NCI-H146 treated with DMSO at 0.1 percent for 48 hours (cell line): ENCODE measurements at regions not wholly inside any gene's neighbourhood (a gene's known extent, or its start where the extent isn't known, plus 50 kb on each side); places are given as distances from the start of the nearest gene placed in this dataset.
A peak's percentile ranks its signal among the peaks of the same experiment; 100 is the strongest.
"Not testable (repeated sequence)": the region's sequence is repeated elsewhere in the genome, so short reads cannot be mapped to it uniquely, and the experiment has no call there.

ENCODE experiments used
- DNase-seq: peaks from one replicate; lab custom pipeline; 2025; ENCODE audit not compliant: unreplicated experiment; lab: John Stamatoyannopoulos, UW

DNA sequence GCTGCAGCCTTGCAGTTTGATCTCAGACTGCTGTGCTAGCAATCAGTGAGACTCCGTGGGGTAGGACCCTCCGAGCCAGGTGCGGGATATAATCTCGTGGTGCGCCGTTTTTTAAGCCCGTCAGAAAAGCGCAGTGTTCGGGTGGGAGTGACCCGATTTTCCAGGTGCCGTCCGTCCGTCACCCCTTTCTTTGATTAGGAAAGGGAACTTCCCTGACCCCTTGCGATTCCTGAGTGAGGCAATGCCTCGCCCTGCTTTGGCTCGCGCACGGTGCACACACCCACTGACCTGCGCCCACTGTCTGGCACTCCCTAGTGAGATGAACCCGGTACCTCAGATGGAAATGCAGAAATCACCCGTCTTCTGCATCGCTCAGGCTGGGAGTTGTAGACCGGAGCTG, 203.2 kb downstream of the SNCAIP start:
- not testable (repeated sequence) for DNase-seq

DNA sequence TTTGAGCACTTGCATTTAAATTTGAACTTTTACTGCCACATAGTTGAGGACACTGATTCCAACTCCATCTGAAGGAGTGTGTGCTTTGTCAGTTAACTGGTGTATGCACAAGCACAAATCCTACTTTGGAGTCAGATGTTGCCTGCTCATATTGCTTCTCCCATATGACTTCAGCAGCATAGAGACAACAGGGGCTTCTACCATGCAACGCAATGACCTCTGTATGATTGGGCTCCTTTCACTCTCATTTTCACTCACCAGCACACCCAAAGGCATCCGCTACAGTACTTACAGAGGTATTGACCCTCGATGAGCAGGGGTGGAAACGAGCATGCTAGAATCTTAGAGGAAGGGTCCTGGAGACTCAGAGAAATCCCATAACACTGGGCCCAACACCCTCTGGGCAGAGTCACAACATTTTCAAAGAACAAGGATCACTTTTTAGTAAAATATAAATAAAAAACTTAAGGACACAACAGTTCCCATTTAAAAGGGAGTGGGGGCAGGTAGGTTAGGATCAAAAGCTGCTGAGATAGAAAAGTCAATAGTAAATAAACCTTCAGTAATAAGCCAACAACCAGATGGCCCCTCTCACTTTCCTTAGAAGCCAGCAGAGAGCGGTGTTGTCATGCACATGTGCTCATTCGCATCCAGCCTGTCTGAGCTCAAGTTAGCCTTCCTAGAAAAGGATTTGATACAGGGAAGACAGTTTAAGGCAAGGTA, 203.8 kb downstream of the SNCAIP start:
- DNase-seq: peak; percentile 35

- DNase-seq: no peak
Observed at GRCh38 chr5:122516432-122516743, 204.4 kb downstream of the SNCAIP start.

DNA sequence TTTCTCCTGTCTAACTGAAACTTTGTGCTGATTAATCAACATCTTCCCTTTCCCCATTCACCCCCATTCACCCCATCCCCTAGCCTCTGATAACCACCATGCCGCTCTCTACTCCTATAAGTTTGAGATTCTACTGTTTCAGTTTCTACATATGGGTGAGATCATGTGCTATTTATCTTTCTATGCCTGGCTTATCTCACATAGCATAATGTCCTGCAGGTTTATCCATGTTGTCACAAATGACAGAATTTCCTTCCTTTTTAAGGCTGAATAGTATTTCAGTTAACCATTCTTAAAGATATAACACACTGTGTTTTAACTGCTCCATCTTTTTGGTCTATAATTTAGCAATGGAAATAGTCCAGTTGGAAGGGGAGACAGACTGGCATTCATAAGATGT, 205.1 kb downstream of the SNCAIP start:
- no peak for DNase-seq

GRCh38 chr5:122523776-122524175, 211.7 kb downstream of the SNCAIP start:
- DNase-seq: no peak

DNA sequence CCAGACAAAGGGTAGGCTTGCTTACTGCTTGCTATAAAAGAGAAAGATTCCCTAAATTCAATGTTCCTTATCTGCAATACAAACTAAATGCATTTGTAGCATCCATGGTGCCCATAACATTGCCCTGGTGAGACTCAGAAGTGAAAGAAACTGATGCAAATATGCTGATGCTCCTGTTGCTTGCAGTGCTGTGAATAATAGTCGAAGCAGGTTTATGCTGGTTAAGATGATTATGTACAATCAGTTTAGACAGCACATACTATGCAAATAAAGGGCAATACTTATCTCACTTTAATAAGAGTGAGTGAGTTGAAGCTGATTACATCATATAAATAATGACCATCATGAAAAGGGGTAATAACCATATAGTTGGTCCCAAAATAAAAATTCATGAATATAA, 215.5 kb downstream of the SNCAIP start:
- DNase-seq: no peak

DNA sequence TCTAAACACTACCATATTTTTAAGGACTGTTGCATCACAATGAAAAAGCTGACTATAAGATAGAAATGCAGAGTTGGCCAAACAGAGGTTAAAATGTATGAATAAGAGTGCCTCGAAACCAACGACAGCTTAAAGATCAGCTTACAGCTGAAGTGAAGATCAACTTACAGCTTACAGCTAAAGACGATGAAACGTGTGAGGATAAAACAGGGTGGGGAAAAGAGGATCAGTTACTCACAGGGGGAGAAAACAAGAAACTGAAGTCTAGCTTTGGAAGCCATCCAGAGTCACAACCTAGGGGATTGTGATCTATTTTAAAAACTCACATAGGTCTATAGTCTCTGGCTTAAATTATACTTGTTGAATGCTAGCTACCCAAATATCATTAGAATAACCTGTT, 220.0 kb downstream of the SNCAIP start:
- no peak for DNase-seq

- no peak for DNase-seq
Observed at GRCh38 chr5:122533825-122534224, 221.8 kb downstream of the SNCAIP start.

DNA sequence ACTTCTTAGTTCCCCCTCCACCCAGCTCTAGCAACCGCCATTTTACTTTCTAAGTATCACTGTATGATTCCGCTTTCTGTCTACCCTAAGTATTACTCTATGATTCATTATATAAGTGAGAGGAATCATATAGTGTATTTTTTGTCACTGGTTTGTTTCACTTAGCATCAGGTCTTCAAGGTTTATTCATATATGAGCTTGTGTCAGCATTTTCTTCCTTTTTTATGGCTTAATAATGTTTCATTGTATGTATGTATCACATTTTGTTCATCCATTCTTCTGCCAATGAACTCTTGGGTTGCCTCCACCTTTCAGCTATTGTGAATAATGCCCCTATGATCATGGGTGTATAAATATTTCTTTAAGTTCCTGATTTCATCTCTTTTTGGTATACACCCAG, 222.8 kb downstream of the SNCAIP start:
- DNase-seq: no peak

- DNase-seq: no peak
Observed at GRCh38 chr5:122541388-122541787, 229.4 kb downstream of the SNCAIP start.

- DNase-seq: no peak
Observed at GRCh38 chr5:122545986-122546385, 228.9 kb upstream of the SNX2 start.

- DNase-seq: no peak
Observed at GRCh38 chr5:122547219-122547618, 227.7 kb upstream of the SNX2 start.

DNA sequence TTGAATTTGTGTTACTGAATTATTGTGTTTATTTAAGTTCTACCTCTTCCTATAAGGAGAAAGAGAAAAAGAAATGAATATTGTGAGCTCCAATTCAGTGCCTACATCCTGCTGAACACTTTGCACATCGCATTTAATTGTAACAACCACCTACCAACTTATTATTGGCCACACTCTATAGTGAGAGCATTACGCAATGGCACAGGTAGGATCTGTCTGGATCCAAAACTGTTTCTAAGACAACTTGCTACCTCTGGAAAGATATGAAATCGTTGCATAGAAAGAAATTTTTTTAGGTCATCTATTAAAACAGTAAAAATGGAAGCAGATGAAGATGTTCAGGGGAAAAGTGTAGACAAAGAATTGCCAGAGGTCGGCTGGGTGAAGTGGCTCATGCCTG, 227.2 kb upstream of the SNX2 start:
- no peak for DNase-seq

DNA sequence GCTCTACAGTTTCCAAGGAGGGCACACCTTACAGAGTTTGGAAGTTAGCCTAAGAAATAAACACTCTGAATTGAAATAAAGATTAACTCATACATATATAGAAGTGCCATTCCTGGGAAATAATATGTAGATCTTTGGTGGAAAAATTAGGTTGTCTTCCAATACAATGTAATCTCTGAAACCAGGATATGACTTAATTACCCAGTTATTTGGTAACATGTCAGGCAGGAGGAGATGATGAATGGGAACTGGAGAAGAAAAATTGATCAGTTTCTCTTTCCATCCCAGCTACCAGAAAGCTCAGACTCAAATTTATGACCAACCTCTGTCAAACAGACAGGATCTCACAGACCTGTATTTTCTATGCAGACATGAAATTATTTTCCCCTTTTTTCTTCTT, 215.2 kb upstream of the SNX2 start:
- no peak for DNase-seq

- DNase-seq: no peak
Observed at GRCh38 chr5:122561209-122561608, 213.7 kb upstream of the SNX2 start.

DNA sequence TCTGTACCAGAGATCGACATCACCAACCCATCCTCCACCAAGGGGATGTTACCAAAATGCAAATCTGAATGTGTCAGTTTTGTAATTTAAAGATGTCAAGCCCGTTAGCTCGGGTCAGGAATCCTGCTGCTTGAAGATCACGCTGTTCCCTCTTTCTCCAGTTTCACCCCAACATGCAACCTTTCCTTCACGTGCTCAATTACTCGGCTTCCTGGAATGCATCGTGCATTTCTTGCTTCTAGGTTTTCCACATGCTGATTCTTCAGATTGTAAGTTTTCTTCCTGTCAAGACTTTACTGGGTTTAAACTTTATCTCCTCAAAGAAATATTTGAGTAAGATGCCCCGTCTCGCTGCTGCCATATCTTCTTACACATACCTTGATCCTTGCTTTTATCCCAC, 209.5 kb upstream of the SNX2 start:
- DNase-seq: no peak

DNA sequence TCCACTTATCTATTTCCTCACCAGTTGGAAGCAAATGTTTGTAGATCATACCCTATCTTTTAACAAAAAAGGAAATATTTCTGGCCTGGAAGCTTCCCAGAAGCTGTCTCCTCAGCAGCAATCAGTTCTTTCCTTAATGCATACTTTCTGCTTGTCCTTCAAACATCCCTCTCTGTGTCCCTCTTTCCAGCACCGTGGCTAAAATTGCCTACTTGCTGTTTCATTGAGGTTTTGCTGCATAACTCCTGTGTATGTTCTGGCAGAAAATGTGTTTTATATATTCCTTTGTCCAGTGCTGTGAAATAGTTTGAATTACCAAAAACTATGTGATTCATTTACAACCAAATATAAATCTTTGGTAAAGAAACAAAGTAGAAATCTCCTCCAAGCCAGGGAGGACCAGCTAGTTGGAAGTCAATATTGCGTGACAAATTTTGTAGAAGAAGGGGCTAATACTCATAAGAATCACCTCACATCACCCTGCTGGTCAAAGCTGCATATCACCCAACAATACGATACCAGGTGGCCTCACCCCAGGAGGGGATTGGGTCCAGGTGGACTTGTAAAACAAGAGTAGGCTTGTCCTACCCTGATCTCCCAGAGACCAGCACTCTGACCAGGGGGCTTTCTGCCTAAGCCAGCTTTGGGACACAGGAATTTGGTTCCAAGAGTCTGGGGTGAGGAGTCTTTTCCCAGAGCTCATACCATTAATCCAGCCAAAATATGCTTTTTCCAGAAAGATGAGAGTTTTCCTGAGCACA, 198.4 kb upstream of the SNX2 start:
- peak; percentile 77 for DNase-seq

DNA sequence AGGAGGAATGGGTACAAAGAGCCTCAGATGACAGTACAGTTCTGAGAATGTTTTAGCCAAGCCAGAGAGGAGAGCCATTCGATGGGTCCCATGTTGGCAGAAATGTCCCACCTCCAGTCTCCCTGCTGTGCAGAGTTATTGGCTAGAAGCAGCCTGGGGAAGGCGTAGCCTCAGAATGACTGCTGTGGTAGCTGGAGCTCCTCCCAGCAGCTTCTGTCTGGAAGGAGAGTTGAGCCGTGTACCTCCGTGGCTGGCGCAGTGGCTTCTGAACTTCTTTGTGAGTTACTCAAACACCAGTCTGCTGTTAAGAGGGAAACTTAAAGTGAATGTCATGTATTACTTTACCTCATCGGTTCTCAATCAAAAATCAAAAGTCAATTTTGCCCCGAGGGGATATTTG, 193.3 kb upstream of the SNX2 start:
- DNase-seq: no peak

- no peak for DNase-seq
Observed at GRCh38 chr5:122584411-122585300, 190.2 kb upstream of the SNX2 start.

GRCh38 chr5:122585371-122585770, 189.5 kb upstream of the SNX2 start:
- DNase-seq: no peak

- DNase-seq: no peak
Observed at GRCh38 chr5:122586351-122586750, 188.5 kb upstream of the SNX2 start.

DNA sequence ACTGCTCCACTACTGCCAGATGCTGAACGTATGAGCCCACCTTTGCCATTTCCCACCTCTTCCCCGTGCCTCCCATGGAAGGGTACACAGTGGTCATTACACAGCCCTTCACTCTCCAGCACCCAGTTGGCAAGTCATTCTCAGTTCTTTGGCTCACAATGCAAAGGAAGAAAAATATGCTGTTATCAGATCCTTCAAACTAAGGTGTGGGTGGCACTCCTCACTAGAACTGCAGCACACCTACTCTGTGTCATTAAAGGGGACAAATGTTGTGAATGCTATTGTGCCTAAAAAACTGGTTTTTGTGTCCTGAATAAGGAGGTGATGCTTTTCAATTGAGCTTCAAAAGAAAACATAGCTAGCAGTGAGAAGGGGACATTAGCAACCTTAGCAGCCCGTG, 183.1 kb upstream of the SNX2 start:
- no peak for DNase-seq
